ENCODE measurements at regions not wholly inside any gene's neighbourhood (a gene's known extent, or its start where the extent isn't known, plus 50 kb on each side); places are given as distances from the start of the nearest gene placed in this dataset.

GRCh38 chr3:82050382-82050781, 288.9 kb upstream of the GBE1 start:
- TF ChIP-seq EZH2 (IDR thresholded peaks at IDR 0.05; ENCODE audit: insufficient read depth, poor library complexity, severe bottlenecking) (no peak), EZH2phosphoT487 (IDR thresholded peaks at IDR 0.05; ENCODE audit: insufficient read depth, low read depth) (no peak)
